ENCODE measurements at regions not wholly inside any gene's neighbourhood (a gene's known extent, or its start where the extent isn't known, plus 50 kb on each side); places are given as distances from the start of the nearest gene placed in this dataset.

DNA sequence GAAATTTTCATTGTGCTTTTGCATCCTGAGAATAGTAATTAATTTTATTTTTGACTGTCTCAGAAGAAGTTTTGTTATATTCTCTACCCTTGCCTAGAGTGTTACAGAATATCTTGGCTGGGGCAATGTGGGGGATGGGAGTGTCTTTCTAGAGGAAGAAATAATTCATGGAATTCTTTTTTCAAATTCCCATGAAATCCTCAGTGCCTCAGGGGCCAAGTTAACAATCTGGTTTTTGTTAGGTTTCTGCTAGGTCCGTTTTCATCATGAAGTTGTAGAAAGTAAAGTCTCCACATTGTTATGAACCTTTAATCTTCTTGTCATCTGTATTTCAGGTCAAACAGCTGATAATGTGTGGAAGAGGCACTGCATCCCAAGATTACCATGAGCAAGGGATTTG lies 145.6 kb upstream of the GYPC start:
- no peak for TF ChIP-seq POLR2A (IDR thresholded peaks at IDR 0.05)
- TF ChIP-seq, protein P1, sequence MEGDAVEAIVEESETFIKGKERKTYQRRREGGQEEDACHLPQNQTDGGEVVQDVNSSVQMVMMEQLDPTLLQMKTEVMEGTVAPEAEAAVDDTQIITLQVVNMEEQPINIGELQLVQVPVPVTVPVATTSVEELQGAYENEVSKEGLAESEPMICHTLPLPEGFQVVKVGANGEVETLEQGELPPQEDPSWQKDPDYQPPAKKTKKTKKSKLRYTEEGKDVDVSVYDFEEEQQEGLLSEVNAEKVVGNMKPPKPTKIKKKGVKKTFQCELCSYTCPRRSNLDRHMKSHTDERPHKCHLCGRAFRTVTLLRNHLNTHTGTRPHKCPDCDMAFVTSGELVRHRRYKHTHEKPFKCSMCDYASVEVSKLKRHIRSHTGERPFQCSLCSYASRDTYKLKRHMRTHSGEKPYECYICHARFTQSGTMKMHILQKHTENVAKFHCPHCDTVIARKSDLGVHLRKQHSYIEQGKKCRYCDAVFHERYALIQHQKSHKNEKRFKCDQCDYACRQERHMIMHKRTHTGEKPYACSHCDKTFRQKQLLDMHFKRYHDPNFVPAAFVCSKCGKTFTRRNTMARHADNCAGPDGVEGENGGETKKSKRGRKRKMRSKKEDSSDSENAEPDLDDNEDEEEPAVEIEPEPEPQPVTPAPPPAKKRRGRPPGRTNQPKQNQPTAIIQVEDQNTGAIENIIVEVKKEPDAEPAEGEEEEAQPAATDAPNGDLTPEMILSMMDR (IDR thresholded peaks at IDR 0.05) = no peak
- no peak overlapping the region for H3K27ac ChIP-seq
- WGBS, 2 donors = 60 to 75% methylated on average over 1 of the region's 1 CpG
- H3K4me3 ChIP-seq (replicated peaks in 1 of 3) = no peak overlapping the region
- H3K4me1 ChIP-seq = no peaks in the 10 kb centered on the region
- no peaks in the 10 kb centered on the region for H3K36me3 ChIP-seq
- H3K9me3 ChIP-seq = no peaks in the 10 kb centered on the region
- DNase-seq = no peak
- intact Hi-C loops (cut with DNase I) = no loop called here
- H3K27me3 ChIP-seq = no peaks in the 10 kb centered on the region

GRCh38 chr2:126510960-126511359 lies 145.0 kb upstream of the GYPC start:
- intact Hi-C loops (cut with DNase I) = no loop called here
- DNase-seq = no peak

DNA sequence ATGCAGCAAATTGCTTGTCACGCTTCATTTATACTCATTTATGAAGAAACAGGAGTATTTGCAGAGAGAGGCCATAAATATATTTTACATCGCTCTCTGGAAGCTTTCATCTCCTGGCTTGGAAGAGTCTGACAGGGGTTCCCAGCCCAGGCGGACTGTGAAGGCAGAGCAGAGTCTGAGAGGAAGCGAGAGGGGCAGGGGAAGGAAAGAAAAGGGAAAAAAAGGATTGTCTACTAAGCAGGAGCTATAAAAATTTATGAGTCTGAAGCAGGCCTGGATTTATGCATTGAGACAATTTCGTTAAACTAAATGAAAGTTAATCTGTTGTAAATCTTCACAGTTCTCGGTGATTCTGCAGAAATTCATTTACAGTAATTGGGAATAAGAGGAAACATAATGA lies 143.9 kb upstream of the GYPC start:
- no peak overlapping the region for H3K27ac ChIP-seq
- WGBS, 2 donors = 82 to 91% methylated on average over 6 of the region's 6 CpGs

More at GRCh38 chr2:126510960-126511359, 145.0 kb upstream of the GYPC start:
- 83 to 98% methylated on average over 7 of the region's 7 CpGs for WGBS, 2 donors
- no peak for TF ChIP-seq POLR2A (IDR thresholded peaks at IDR 0.05)
- TF ChIP-seq, protein P1 (IDR thresholded peaks at IDR 0.05) = no peak
- Histone ChIP-seq H3K9me3 (no peaks in the 10 kb centered on the region), H3K27ac (no peak overlapping the region), H3K4me3 (replicated peaks in 1 of 3) (no peak overlapping the region), H3K4me1 (no peaks in the 10 kb centered on the region), H3K27me3 (no peaks in the 10 kb centered on the region), H3K36me3 (no peaks in the 10 kb centered on the region)

DNA sequence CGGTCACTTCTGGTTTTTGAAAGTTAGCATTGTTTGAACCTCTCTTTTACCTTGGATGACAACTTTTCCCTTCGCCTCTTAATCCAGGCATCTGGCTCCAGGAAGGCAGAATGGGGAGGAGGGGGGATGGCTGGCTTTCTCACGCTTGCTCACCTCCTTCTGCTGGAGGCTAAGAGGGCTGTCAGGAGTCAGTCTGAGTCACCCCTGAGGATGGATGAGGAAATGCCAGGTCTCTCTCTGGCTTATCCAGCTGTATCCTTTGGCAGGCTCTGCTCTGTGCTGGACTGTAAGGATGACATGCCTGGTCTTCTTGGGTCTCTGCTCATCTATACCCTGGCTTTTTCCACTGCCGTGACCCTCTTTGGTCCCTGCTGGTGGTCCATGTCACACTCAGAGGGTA lies 142.9 kb upstream of the GYPC start:
- no peak for TF ChIP-seq POLR2A (IDR thresholded peaks at IDR 0.05)
- TF ChIP-seq, protein P1 (IDR thresholded peaks at IDR 0.05) = no peak
- H3K27me3 ChIP-seq = no peaks in the 10 kb centered on the region
- H3K4me1 ChIP-seq = no peaks in the 10 kb centered on the region
- 80 to 82% methylated on average over 4 of the region's 4 CpGs for WGBS, 2 donors
- no peak for DNase-seq
- H3K4me3 ChIP-seq (replicated peaks in 1 of 3) = no peak overlapping the region
- intact Hi-C loops (cut with DNase I) = no loop called here
- no peak overlapping the region for H3K27ac ChIP-seq
- no peaks in the 10 kb centered on the region for H3K36me3 ChIP-seq
- H3K9me3 ChIP-seq = no peaks in the 10 kb centered on the region

More for the DNA sequence above, 143.9 kb upstream of the GYPC start:
- no peaks in the 10 kb centered on the region for H3K9me3 ChIP-seq
- no peaks in the 10 kb centered on the region for H3K36me3 ChIP-seq
- H3K4me3 ChIP-seq (replicated peaks in 1 of 3) = no peak overlapping the region
- intact Hi-C loops (cut with DNase I) = no loop called here
- H3K4me1 ChIP-seq = no peaks in the 10 kb centered on the region
- no peak for DNase-seq
- H3K27me3 ChIP-seq = no peaks in the 10 kb centered on the region
- TF ChIP-seq POLR2A (IDR thresholded peaks at IDR 0.05) = no peak
- TF ChIP-seq, protein P1 (IDR thresholded peaks at IDR 0.05) = no peak

DNA sequence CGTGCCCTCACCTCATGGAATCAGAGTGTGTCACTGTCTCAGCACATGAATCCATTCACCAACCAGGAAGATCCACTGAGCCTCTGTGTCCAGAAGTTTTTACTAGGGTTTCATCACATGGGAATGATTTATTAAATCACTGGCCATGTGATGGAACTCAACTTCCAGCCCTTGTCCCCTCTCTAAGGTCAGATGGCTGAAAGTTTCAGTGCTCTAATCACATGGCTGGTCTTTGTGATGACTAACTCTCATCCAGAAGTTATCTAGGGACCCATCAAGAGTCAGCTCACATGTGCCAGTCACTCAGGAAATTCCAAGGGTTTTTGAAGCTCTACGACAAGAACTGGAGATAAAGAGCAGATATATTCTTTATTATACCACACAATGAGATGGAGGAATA lies 140.5 kb upstream of the GYPC start:
- TF ChIP-seq, protein P1 (IDR thresholded peaks at IDR 0.05) = no peak
- no peak for TF ChIP-seq POLR2A (IDR thresholded peaks at IDR 0.05)
- no peaks in the 10 kb centered on the region for H3K36me3 ChIP-seq
- 69 to 92% methylated on average over 2 of the region's 2 CpGs for WGBS, 2 donors
- H3K27me3 ChIP-seq = no peaks in the 10 kb centered on the region
- no peaks in the 10 kb centered on the region for H3K4me1 ChIP-seq
- H3K4me3 ChIP-seq (replicated peaks in 1 of 3) = no peak overlapping the region
- intact Hi-C loops (cut with DNase I) = no loop called here
- H3K27ac ChIP-seq = no peak overlapping the region
- no peaks in the 10 kb centered on the region for H3K9me3 ChIP-seq
- DNase-seq = no peak
